Gastrocnemius medialis (tissue), 4 donors: ENCODE measurements at regions not wholly inside any gene's neighbourhood (a gene's known extent, or its start where the extent isn't known, plus 50 kb on each side); places are given as distances from the start of the nearest gene placed in this dataset.
"Not testable (repeated sequence)": the region's sequence is repeated elsewhere in the genome, so short reads cannot be mapped to it uniquely, and the experiment has no call there.

Source experiments
- ATAC-seq, 2 donors: fragments of 150-250 bp; one replicate each; pipeline ENCODE4 v1.9.1; 2016
- DNase-seq, 2 donors: peaks; one replicate each; pipeline ENCODE4 v3.0.0-alpha.2; 2019
- H3K27ac ChIP-seq, 4 donors: fragments of 200-600 bp; sonication (generic); 1 replicate in 1 of 4; 2 replicates in 3 of 4; pipeline ENCODE4 v1.5.1; 2016 to 2018; ENCODE audit warnings: mild to moderate bottlenecking in 2 of 4, moderate library complexity in 1 of 4
- H3K27me3 ChIP-seq, 3 donors: fragments of 200-600 bp; sonication (generic) in 2 of 3; 1 replicate in 1 of 3; 2 replicates in 2 of 3; pipeline versions ENCODE4 v1.5.1 to v1.6.0; 2016 to 2019; ENCODE audit warnings: mild to moderate bottlenecking in 1 of 3, moderate library complexity in 1 of 3
- H3K36me3 ChIP-seq, 2 donors: fragments of 200-600 bp; sonication (generic) in 1 of 2; one replicate each; pipeline ENCODE4 v1.5.1; 2017 to 2018
- H3K4me1 ChIP-seq, 2 donors: fragments of 200-600 bp; sonication (generic) in 1 of 2; one replicate each; pipeline ENCODE4 v1.5.1; 2016 to 2017; ENCODE audit warnings: mild to moderate bottlenecking in 2 of 2
- H3K4me3 ChIP-seq, 4 donors: fragments of 200-600 bp; sonication (generic) in 3 of 4; 1 replicate in 1 of 4; 2 replicates in 3 of 4; pipeline ENCODE4 v1.5.1; 2016 to 2019; ENCODE audit warnings: mild to moderate bottlenecking in 2 of 4
- H3K9me3 ChIP-seq, 3 donors: fragments of 200-600 bp; sonication (generic) in 2 of 3; 1 replicate in 1 of 3; 2 replicates in 2 of 3; pipeline ENCODE4 v1.5.1; 2016 to 2019
- CTCF ChIP-seq, 5 experiments: fragments of 450-650 bp in 3 of 5; fragments of 200-600 bp in 2 of 5; sonication (generic) in 2 of 5; IDR thresholded peaks in 4 of 5; conservative IDR thresholded peaks in 1 of 5; 1 replicate in 4 of 5; 2 replicates in 1 of 5; pipeline ENCODE4 v1.5.1; 2016 to 2019; ENCODE audit warnings: antibody characterized with exemption in 5 of 5, mild to moderate bottlenecking in 3 of 5, moderate library complexity in 3 of 5
- POLR2A ChIP-seq, 2 donors: fragments of 450-650 bp; IDR thresholded peaks; one replicate each; pipeline ENCODE4 v1.6.1; 2017; ENCODE audit warnings: antibody characterized with exemption in 2 of 2, mild to moderate bottlenecking in 2 of 2, moderate library complexity in 2 of 2
- in situ Hi-C, 4 donors: fragments of 200-750 bp; cut with MboI; loops; one replicate each; pipeline versions ENCODE4 v1.15.0 to v1.8.0; 2017; ENCODE audit warnings: low sequenced_read_pairs in 4 of 4
- intact Hi-C: fragments of 100-400 bp; cut with DNase I; formaldehyde crosslinking; loops from one replicate; pipeline ENCODE4 v1.15.1; 2023; ENCODE audit warnings: low total_unique reads

- no peak for ATAC-seq
- peaks cover 14 to 15% of the 10 kb centered on the region in 2 donors for H3K4me1 ChIP-seq
- intact Hi-C loops (loop anchor here (1.0 kb wide), 1 partner anchor 47 kb away; no protein-coding TSS in a partner anchor), in situ Hi-C loops (no loop called here)
- no peaks in the 10 kb centered on the region for H3K27me3 ChIP-seq
- no peak for DNase-seq
- no peaks in the 10 kb centered on the region for H3K9me3 ChIP-seq
- no peaks in the 10 kb centered on the region for H3K36me3 ChIP-seq
- TF ChIP-seq POLR2A (IDR thresholded peaks at IDR 0.05) (no peak), CTCF (IDR thresholded peaks at IDR 0.05 in 4 of 5, conservative IDR thresholded peaks at IDR 0.05 in 1 of 5) (no peak)
- no peak overlapping the region for H3K27ac ChIP-seq
- H3K4me3 ChIP-seq: no peak overlapping the region
These were observed 396.4 kb downstream of the NFIB start for GRCh38 chr9:13917534-13917933.

- intact Hi-C loops: no loop called here
- H3K4me1 ChIP-seq: peaks cover 14 to 15% of the 10 kb centered on the region in 2 donors
- TF ChIP-seq POLR2A (IDR thresholded peaks at IDR 0.05) (no peak), CTCF (IDR thresholded peaks at IDR 0.05 in 4 of 5, conservative IDR thresholded peaks at IDR 0.05 in 1 of 5) (no peak)
- H3K27ac ChIP-seq: no peak overlapping the region
- no peak for DNase-seq
- H3K36me3 ChIP-seq: no peaks in the 10 kb centered on the region
- H3K27me3 ChIP-seq: no peaks in the 10 kb centered on the region
- no peaks in the 10 kb centered on the region for H3K9me3 ChIP-seq
- in situ Hi-C loops: no loop called here
- no peak overlapping the region for H3K4me3 ChIP-seq
- ATAC-seq: no peak
These were observed 398.2 kb downstream of the NFIB start for GRCh38 chr9:13915591-13916301.

- peak overlapping the region in 1 of 4 donors; percentile 39 for H3K27ac ChIP-seq
- peak; percentile 73 to 77 for ATAC-seq
- in situ Hi-C loops: no loop called here
These were observed 398.8 kb downstream of the NFIB start for GRCh38 chr9:13915131-13915530.

GRCh38 chr9:13911473-13911872, 402.5 kb downstream of the NFIB start:
- DNase-seq (no peak), ATAC-seq (no peak)
- Histone ChIP-seq H3K4me3 (no peak overlapping the region), H3K9me3 (no peaks in the 10 kb centered on the region), H3K4me1 (peaks cover 14 to 15% of the 10 kb centered on the region in 2 donors), H3K27me3 (no peaks in the 10 kb centered on the region), H3K27ac (no peak overlapping the region), H3K36me3 (no peaks in the 10 kb centered on the region)
- intact Hi-C loops (no loop called here), in situ Hi-C loops (no loop called here)
- TF ChIP-seq CTCF (IDR thresholded peaks at IDR 0.05 in 4 of 5, conservative IDR thresholded peaks at IDR 0.05 in 1 of 5): no peak
- TF ChIP-seq POLR2A (IDR thresholded peaks at IDR 0.05): no peak

More at GRCh38 chr9:13915131-13915530, 398.8 kb downstream of the NFIB start:
- DNase-seq: no peak
- Histone ChIP-seq H3K4me3 (no peak overlapping the region), H3K9me3 (no peaks in the 10 kb centered on the region), H3K36me3 (no peaks in the 10 kb centered on the region), H3K27me3 (no peaks in the 10 kb centered on the region), H3K4me1 (peaks cover 14 to 15% of the 10 kb centered on the region in 2 donors)
- intact Hi-C loops: no loop called here
- TF ChIP-seq POLR2A (IDR thresholded peaks at IDR 0.05): no peak
- TF ChIP-seq CTCF (IDR thresholded peaks at IDR 0.05 in 4 of 5, conservative IDR thresholded peaks at IDR 0.05 in 1 of 5): no peak

- H3K27ac ChIP-seq, ATAC-seq, intact Hi-C loops, H3K4me3 ChIP-seq, H3K27me3 ChIP-seq, DNase-seq, H3K9me3 ChIP-seq, H3K4me1 ChIP-seq, in situ Hi-C loops, H3K36me3 ChIP-seq: not testable (repeated sequence)
These were observed 406.1 kb downstream of the NFIB start for GRCh38 chr9:13907842-13908241.
